ENCODE measurements at regions not wholly inside any gene's neighbourhood (a gene's known extent, or its start where the extent isn't known, plus 50 kb on each side); places are given as distances from the start of the nearest gene placed in this dataset.
A peak's percentile ranks its signal among the peaks of the same experiment; 100 is the strongest.

- peak in 1 of 2 donors; percentile 65 for DNase-seq (ENCODE audit: low read depth in 1 of 2, low spot score in 1 of 2)
- Histone ChIP-seq H3K4me3 (no peak overlapping the region), H3K4me1 (ENCODE audit: low read depth) (peaks cover 9% of the 10 kb centered on the region), H3K9me3 (ENCODE audit: low read depth) (no peaks in the 10 kb centered on the region), H3K36me3 (no peaks in the 10 kb centered on the region), H3K27me3 (no peaks in the 10 kb centered on the region), H3K27ac (no peak overlapping the region)
- no peak for TF ChIP-seq CTCF (IDR thresholded peaks at IDR 0.05; ENCODE audit: low read depth, low read length)
Measured at GRCh38 chr17:63250830-63251229, 195.3 kb downstream of the CYB561 start.

GRCh38 chr17:63258785-63259184 lies 187.3 kb downstream of the CYB561 start:
- Histone ChIP-seq H3K9me3 (ENCODE audit: low read depth) (no peaks in the 10 kb centered on the region), H3K27ac (no peak overlapping the region), H3K36me3 (no peaks in the 10 kb centered on the region), H3K4me1 (ENCODE audit: low read depth) (no peaks in the 10 kb centered on the region), H3K27me3 (no peaks in the 10 kb centered on the region), H3K4me3 (no peak overlapping the region)
- TF ChIP-seq CTCF (IDR thresholded peaks at IDR 0.05; ENCODE audit: low read depth, low read length): no peak
- no peak for DNase-seq (ENCODE audit: low read depth in 1 of 2, low spot score in 1 of 2)

- H3K4me1 ChIP-seq (ENCODE audit: low read depth): no peaks in the 10 kb centered on the region
- H3K27ac ChIP-seq: no peak overlapping the region
- peaks cover 5% of the 10 kb centered on the region for H3K36me3 ChIP-seq
- no peak for DNase-seq (ENCODE audit: low read depth in 1 of 2, low spot score in 1 of 2)
- no peak overlapping the region for H3K4me3 ChIP-seq
- H3K9me3 ChIP-seq (ENCODE audit: low read depth): no peaks in the 10 kb centered on the region
- TF ChIP-seq CTCF (IDR thresholded peaks at IDR 0.05; ENCODE audit: low read depth, low read length): no peak
- H3K27me3 ChIP-seq: no peaks in the 10 kb centered on the region
Measured at GRCh38 chr17:63262751-63263476, 183.2 kb downstream of the CYB561 start.

- Histone ChIP-seq H3K4me3 (no peak overlapping the region), H3K36me3 (peaks cover 26% of the 10 kb centered on the region), H3K9me3 (ENCODE audit: low read depth) (no peaks in the 10 kb centered on the region), H3K27ac (no peak overlapping the region), H3K4me1 (ENCODE audit: low read depth) (no peaks in the 10 kb centered on the region), H3K27me3 (no peaks in the 10 kb centered on the region)
- no peak for TF ChIP-seq CTCF (IDR thresholded peaks at IDR 0.05; ENCODE audit: low read depth, low read length)
- DNase-seq (ENCODE audit: low read depth in 1 of 2, low spot score in 1 of 2): no peak
Measured at GRCh38 chr17:63265526-63265925, 180.6 kb downstream of the CYB561 start.

GRCh38 chr17:63267846-63268245 lies 178.3 kb downstream of the CYB561 start:
- TF ChIP-seq CTCF (IDR thresholded peaks at IDR 0.05; ENCODE audit: low read depth, low read length): no peak
- Histone ChIP-seq H3K4me3 (no peak overlapping the region), H3K27me3 (no peaks in the 10 kb centered on the region), H3K27ac (no peak overlapping the region), H3K4me1 (ENCODE audit: low read depth) (no peaks in the 10 kb centered on the region), H3K36me3 (peaks cover 29% of the 10 kb centered on the region), H3K9me3 (ENCODE audit: low read depth) (no peaks in the 10 kb centered on the region)
- DNase-seq (ENCODE audit: low read depth in 1 of 2, low spot score in 1 of 2): no peak
